Hindlimb muscle (tissue), 1 donor: ENCODE measurements at regions not wholly inside any gene's neighbourhood (a gene's known extent, or its start where the extent isn't known, plus 50 kb on each side); places are given as distances from the start of the nearest gene placed in this dataset.

Source experiments
- DNase-seq: peaks from one replicate; pipeline ENCODE4 v3.0.0-alpha.2; 2013

DNA sequence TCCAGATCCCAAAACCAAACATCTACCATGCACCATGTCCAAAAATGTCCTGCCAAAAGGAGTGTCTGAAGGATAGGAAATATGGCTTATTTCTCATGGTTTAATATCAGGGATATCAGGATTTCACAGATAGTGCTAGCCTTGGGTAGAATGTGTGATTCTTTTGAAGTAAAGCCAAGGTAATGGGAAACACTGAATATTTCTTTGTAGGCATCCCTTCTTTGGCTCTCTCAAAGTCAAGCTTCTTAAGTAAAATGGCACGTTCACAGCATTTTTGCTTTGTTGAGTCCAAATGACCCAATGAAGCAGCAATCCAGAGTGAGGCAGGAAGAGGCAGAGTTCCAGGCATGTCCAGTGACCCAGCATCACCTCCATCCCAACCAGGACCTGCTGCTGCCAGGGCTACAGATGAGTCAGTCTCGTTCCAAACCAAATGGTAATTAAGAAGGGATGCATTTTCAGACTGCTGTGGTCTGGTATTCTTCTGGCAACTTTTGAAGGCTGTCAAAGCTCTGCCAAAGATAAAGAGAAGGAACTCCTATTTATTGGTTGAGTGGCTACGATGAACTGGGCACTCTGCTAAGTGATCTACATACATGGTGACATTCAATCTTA is 678.8 kb upstream of the KLF4 start:
- no peak for DNase-seq

DNA sequence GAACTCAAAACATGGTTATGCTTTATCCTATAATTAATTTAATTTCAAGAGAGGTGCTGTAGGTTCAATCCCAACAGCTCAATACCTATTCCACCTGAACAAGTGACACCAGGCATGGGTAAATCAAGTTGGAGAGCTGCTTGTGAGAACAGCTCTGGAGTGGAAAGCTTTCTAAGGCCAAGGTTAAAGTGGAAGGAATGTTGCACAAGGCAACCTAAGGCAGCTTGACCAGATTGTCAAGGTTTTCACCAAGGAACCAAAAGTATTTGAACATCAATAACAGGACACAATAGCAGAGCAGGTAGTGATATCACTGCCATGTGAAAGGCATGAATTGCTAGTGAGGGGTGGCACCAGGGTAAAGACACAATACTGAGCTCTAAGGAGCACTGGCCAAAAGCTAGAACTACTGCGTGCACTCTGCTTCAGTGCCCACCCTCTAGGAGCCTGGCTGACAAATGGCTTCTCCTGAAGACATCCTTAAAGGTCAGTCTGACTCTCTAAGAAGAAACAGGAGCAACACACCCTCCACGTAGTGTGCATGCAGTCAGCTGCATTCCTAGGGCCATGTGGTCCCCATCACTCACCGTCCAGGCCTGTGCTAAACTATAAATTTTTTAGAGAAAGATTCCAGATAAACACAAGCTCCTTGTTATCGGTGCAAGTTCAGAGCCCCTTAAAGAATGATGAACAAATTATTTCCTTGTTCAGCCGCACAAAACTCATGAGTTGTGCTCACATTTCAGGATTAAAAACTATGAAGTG is 677.7 kb upstream of the KLF4 start:
- DNase-seq: no peak

DNA sequence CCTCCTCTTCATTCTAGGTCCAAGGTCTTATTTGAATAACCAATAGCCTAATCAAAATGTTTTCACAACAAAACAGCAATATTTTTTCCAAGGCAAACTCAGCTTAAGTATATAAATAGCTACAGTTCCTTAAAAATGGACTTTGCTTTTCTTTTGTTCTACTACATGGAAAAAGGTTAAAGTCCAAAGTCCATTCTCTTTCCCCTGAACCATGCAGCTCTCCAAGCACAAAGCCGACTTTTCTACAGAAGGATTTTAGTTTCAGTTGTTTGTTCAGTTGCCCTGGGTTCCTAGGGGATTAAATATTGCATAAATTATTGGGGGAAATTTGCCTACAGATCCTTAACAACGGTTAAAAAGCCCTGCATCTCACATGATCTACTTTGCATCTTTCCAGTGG is 677.0 kb upstream of the KLF4 start:
- no peak for DNase-seq

DNA sequence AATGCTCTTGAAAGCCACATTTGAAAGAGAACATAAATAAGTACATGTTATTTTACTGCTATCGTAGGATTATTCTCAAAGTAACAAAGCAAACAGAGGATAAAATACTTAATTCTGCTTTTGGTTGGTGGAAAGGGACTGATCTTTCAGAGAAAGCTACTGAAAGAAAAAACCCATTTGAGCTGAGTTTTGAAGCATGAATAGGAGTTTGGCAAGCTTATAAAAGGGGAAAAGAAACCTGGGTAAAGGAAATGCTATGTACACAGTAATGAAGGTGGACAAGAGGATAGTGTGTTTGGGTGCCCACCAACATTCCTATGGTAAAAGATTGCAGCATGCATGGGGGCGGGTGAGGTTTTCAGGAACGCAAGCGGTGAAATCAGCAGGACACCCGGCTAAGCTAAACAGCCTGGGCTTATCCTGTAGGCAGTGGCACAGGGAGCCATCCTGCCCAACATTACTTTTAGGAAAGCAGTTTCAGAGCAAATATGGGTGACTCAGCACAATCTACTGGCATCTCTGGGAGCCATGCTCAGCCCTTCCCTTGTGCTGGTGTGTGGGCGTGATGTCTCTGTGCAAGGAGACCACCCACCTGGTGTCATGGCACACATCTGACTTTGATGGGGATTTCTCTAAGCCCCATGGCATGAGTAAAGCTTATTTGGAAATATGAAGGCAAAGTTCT is 673.9 kb upstream of the KLF4 start:
- DNase-seq: no peak

DNA sequence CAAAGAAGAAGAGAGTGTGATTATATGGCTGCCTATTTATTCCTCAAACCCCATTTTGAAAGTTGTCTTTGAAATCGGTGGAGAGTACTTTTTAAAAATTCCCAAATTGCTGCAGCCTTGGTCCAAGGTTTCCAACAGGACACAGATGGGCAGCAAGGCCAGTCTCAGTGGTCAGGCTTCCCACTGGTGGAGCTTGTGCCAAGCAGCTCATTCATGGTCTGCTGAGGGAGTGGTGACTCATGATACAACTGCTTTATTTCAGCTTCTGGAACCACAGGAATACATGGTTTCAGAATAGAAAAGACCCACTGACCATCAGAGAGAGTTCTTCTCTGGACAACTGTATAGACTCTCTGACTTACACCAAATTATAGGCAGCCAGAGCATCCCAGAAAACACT is 673.1 kb upstream of the KLF4 start:
- DNase-seq: no peak

DNA sequence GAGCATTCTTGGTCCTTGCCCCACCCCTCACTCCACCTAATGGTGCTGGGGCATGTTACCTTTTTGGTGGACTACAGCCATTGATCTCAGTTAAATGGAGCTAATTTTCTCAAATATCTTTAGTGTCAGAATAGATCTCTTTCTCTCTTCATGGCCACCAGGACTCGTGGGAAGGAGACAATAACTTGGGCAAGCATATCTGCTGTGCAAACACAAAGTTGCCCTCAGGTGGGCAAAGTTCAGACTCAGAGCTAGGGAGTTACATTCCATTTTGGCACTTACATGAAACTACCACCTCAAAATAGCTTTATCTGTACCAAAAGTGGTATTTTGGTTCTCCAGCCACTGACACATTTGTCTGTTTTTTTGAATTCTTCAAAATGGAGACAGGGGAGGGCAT is 671.9 kb upstream of the KLF4 start:
- DNase-seq: no peak

DNA sequence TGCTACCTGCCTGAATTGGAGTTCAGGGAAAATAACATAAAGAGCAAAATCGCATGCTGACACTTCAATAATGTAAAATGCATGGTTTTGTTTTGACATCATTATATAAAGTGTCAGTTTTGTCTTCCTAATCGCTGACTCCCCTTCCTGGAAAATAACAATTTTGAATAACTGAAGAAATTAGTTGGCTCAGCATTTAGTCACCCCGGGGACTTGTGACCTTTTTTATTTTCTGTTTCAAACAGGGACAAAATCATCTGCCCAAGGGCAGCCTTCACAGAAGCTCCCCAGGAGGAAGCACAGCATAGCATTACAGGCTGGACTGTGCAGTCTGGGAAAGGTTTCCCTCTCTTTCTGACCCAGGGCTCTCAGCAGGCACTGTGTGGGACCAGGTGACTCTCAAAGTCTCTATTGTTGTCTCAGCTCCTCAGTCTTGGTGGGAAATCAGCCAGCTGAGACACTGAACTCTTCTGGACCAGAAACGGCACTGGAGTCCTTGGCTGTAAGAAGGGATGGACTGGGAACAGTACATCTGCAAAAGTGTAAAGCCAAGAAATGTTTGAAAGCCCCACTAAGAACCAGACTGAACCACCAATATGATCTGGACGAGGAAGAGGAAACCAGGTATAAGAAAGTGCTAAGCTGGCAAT is 671.3 kb upstream of the KLF4 start:
- DNase-seq: no peak

DNA sequence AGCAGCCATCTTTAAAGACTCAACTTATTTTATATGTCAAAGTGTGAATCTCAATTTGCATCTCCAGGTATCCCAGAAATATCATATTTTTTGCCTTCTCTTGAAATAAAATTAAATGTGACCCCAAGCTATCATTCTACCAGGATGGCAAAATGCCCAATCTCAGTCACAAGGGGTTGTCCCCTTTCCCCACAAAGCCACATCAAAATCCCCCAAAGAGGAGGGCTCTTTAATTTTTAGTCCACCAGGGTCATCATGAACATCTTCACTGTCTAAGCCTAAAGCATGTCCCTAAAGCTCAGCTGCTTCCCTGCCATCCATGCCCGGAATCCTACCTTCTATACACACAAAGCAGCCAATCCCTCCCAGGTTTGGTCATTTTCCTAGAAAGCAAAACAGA is 670.5 kb upstream of the KLF4 start:
- DNase-seq: no peak

DNA sequence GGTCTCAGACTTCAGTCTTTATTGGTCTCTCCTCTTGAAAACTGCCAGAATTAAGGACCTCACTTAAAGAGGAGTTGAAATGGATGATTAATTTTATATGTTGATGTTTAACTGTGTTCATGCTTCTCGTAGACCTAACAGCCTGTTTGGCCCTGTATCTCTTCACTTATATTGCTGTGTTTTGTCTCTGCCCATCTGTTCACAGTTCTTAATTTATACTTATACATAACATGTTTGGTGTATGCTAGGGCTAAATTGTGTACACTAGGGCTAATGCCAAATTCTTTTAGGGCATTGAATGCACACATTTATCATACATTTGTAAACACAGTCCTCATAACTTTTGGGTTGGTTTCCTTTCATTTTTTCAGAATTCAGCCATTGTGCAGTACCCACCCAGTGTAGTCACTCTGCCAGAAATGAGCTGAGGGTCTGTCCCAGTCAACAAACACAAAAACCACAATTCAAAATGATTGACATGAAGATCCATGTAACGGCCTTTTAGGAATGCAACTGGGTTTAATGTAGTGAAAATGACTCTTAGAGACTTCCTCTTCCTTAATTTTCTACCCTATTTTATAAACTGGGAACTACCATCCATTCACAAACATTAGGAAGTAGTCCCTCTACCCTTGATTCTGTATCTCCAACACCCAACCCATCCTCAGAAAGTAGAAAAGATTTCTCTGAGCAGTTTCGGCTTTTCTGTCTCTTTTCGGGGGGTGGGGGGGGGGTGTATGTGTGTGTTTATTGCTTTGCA is 668.8 kb upstream of the KLF4 start:
- DNase-seq: no peak

DNA sequence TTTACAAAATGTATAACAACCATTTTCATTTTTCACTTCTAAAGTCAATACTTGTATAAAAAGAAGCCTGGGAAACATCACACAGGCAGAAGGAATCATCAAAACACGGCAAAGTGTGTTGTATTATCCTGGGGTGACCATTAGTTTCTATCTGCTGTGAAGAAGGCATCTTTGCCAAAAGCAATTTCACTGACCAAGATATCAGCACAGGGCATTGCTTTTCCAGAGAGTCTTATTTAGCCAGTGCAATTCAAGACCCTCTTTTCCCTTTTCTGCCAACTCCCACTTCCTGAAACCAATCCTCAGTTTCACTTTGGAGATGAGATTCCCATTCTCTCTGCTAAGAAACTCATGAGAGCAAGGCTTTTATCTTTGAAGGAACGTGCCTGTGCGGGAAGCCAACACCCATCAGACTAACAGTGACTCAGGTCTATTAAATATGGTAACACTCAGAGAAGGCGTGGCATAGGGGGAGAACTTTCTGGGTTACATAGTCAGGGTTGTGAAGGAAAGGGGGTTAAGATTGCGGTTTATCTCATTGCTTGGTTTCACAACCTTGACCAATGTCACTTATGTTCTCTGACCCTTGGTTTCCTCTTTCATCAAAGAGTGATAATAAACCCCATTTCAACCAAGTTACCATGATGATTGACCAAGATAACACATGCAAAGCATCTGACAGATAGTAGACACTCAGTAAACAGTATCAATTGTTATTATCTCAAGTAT is 666.9 kb upstream of the KLF4 start:
- no peak for DNase-seq

DNA sequence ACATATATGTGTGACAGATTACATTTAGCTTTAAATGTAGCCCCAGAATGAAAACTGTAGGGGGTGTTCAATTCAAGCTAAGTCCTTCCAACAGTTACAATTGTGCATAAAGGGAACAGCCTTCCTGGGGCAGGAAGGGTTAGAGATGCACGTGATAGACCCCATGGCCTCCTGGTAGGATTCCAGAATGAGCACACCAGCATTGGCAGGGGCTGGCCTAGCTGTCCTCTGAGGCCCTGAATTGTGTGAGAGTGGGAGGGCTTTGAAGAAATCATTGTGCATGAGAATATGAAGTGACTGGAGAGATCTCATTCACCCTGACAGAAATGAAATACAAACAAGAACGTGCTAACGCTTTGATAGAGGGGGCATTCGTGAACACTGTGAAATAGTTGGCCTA is 663.8 kb upstream of the KLF4 start:
- no peak for DNase-seq

DNA sequence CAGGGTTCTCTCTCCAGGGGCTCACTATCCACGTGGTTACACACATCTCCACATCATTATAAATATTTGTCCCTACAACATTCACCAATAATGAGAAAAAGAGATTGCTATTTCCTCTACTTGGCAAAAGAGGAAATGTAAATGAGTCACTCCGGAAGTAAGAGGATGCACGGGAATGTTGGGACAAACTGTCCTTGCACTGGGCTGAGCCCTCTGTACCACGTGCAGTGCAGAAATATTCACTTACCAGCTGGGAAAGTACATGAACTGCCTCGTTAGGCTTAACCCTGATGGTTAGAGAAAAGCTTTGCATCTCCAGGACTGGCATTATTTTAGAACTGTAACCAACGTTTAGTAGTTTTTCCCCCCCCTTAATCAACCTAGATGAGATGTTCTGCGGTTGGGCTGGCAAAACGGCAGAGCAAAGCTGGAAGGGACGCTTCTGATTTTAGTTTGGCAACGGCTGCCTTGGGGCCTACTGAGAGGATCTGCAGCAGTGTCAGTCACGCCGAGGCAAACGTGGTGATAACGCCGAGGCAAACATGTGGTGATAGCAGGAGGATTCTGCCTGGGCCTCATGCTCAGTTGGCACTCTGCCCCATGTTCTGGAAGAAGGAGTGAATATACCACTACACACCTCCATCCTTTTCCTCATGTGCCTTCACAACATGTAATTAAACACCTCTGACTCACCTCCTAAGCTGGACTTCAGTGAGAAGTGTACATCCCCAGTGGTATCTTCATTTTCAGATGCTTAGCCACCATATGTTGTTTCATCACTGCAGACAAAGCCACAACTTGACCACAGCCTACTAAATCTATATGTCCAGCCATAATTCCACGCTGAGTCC is 661.4 kb upstream of the KLF4 start:
- no peak for DNase-seq

DNA sequence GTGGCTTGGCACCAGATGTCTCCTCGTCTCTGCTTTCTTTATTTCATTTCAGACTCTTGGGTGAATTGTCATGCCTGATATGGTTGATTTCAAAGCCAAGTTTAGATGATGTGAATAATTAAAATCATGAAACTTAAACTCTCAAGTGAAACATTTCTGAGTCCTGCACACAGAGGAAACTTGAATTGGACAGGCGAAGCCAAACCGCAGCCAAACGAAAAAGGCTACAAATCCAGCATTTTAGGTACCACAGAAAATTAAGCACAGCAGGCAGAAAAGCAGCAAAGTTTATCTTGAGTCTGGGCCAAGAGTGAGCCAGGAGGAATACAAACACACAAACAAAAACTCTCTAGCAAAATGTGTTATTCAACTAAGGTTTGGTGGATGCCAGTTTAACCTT is 659.8 kb upstream of the KLF4 start:
- no peak for DNase-seq

DNA sequence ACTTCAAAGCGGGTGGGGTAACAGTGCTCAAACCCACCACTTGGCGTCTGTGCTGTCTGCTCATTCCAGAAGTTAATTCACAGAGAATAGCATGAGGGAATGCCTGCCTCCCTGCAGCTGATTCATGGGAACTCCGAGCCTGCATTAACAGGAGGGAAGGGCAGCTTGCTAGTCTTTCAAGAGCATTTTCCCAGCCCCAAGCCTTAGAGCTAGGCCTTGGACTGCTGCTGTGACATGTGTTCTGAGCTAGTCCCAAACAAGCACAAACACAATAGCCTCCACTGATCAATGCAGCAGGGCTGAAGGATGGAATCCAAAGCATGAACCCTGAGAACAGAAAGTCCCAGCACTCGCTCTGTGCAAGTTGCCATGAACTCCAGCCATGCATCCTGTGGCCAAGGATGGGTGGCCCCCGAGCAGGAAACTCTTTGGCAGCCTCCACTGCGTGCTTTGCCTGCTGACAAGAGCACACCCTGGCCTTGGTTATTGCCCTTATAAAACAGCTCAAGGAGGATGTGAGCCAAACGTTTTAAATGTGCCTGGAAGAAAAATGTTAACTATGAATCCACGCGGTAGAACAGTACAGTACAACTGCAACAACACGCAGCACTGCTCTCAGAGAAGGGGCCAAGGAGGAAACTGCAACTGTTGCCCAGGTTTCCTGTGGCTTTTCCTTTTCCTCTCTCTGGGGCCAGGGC is 653.1 kb upstream of the KLF4 start:
- peak; percentile 81 for DNase-seq

DNA sequence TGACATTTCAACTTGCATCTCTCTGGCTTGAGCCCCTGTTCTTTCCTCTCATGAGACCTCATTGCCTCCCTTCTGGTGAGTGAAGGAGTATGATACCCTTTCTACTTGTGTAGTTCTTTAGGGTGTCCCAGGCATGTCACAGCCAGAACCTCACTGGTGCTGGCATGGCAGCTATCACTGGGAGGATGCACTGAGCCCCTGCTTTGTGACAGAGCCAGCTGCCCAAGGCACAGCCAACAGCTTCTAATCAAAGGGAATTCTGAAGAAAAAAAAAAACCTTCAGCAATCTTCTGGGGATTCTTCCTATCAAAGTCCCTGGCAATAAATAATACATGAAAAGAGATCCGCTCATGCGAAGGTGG is 652.6 kb upstream of the KLF4 start:
- no peak for DNase-seq

DNA sequence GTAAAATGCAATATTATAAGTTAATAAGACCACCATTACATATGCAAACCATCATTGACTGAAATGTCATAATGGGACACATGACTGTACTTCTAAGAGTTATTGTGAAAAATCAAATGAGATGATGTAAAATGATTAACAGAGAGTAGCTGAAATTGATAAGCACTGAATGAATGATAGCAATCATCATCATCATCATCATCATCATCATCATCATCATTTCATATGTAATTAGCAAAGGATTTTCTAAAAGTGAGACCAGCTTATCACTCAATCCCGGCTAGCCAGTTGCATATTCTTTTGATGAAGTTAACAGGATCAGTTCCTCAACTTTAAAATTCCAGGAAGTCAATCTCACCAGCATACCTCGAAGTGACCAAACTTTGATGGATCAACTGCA is 650.3 kb upstream of the KLF4 start:
- no peak for DNase-seq

DNA sequence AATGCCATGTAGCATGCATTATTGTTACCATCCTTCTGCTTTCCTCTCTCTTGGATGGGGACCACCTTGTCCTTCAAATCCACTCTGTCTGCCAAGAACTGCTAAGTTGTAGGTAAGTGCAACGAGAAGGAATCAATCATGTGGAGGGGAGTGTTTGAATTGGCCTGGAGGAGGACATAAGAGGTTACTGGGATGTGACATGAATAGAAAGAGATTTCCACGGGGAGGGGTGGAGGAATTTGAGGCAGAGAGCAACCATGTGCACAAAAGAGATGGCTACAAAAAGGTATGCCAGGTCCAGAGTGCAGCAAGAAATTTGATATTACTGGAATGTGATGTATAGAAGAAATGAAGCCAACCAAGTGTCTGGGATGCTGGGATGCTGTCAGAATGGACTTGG is 648.9 kb upstream of the KLF4 start:
- DNase-seq: no peak

DNA sequence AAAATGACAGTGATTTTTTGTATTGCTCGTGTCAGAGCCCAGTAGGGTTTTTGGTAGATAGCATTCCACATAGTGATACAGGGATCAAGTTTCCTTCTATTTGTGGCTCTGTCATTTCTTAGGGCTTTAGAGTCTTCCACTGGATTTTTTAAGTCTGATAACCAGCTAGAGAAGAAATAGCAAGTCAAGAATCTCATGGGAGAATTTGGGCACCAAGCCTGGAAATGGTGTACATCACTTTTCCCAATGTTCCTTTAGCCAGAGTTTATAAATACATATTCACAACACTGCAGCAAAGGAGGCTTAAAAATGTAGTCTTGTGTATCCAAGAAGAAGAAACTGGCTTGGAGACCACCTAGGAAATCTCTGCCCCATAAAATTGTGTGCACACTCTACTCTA is 647.1 kb upstream of the KLF4 start:
- no peak for DNase-seq

DNA sequence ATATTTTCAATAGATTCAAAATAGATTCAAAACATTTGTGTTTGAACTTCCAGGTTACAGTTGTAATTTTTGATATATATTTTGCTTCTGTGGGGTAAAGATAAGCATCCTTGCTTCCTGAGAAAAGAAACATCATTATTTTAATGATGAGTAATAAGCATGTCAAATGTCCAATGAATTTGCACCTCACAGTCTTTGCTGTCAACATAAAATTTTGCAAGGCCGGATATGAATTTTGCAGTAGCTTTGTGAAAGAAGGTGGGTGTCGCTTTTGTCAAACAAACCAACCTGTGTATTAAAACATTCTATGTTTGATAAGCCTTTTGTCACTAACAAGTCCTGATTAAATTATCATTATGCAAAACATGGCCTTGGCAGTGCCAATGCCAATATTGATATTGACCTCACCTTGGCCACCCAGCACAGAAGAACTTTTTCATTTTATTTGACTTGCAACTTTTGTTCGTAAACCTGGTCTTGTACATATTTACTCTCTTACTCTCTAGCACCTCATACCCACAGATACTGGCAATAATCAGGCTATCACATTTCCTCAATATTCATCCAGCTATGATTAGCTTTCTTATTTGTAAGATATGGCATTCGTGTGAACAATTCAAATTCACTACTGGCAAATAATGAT is 645.0 kb upstream of the KLF4 start:
- no peak for DNase-seq

DNA sequence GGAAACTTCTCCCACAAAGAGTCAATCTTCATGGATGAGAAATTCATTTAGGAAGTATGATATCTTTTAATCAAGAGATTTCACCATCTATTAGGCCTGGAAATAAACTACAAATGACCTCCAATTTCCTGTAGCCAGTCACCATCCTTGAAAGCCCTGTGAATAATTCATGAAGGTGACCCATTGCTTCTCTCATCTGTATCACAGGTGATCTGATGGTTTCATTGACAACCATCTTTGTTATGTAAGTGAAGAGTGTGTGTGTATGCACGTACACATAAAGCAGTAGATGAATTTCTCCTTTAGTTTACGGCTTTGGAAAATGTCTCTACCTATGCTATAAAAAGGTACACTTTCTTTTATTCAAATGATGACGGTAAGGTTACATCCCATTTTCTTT is 644.1 kb upstream of the KLF4 start:
- DNase-seq: no peak
